C4-2B (cell line): ENCODE measurements at regions not wholly inside any gene's neighbourhood (a gene's known extent, or its start where the extent isn't known, plus 50 kb on each side); places are given as distances from the start of the nearest gene placed in this dataset.
"Not testable (repeated sequence)": the region's sequence is repeated elsewhere in the genome, so short reads cannot be mapped to it uniquely, and the experiment has no call there.

Experiments used
- H3K27ac ChIP-seq: fragments of 450-650 bp; 2 replicates; pipeline ENCODE4 v1.5.1; 2017
- CTCF ChIP-seq: fragments of 450-650 bp; conservative IDR thresholded peaks from 2 replicates; pipeline ENCODE4 v1.5.1; 2017; ENCODE audit warnings: mild to moderate bottlenecking
- ZFX ChIP-seq: fragments of 450-650 bp; IDR thresholded peaks from 2 replicates; pipeline ENCODE4 v1.6.1; 2017

DNA sequence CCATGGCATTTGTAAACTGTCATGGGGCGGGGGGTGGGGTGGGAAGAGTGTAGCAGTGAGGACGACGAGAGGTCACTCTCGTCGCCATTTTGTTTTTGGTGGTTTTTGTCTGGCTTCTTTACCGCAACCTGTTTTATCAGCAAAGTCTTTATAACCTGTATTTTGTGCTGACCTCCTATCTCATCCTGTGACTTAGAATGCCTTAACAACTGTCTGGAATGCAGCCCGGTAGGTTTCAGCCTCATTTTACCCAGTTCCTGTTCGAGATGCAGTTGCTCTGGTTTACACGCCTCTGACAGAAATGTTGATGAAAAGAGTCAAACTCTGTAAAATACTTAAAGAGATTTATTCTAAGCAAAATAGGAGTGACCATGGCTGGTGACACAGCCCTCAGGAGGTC is 852.0 kb downstream of the DACH1 start:
- no peak for TF ChIP-seq CTCF
- no peak for TF ChIP-seq ZFX
- H3K27ac ChIP-seq = no peak overlapping the region

GRCh38 chr13:71005919-71006318 is 861.1 kb downstream of the DACH1 start:
- TF ChIP-seq ZFX = no peak
- TF ChIP-seq CTCF = no peak
- no peak overlapping the region for H3K27ac ChIP-seq

DNA sequence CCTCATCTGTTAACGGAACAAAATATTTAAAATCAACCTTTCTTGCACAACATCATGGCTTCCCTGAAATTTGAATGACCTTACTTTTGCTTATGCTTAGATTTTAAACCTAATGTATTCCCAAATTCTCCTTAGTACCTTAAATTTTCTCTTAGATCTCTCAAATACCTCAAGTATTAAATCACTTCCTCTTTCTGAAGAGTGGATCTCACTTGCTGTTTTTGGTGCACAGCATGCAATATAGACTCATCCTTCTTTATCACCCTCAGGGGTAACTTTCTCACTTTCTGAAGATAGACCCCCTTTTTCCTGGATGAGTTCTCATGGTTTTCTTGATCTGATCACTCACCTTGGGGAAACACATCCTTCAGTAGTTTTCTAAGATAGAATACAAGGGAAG is 871.7 kb downstream of the DACH1 start:
- H3K27ac ChIP-seq = no peak overlapping the region
- TF ChIP-seq ZFX (no peak), CTCF (no peak)

- TF ChIP-seq CTCF (no peak), ZFX (no peak)
Observed at GRCh38 chr13:70994191-70994590, 872.8 kb downstream of the DACH1 start.

DNA sequence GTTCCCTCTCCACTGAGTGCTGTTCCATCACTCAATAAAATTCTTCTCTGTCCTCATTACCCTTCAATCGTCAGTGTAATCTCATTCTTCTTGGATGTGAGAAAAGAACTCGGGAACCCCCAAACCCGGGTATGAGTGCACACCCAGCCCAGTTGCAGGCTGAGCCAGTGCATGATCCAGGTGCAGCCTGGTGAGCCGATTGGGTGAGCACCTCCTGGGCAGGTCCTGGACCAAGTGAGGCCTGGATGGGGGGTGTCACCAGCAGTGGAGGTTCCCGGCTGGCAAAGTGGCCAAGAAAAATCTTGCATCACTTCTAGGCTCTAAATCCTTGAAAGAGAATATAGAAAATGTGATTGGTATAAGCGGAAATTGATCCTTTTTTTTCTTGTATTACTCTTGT is 878.8 kb upstream of the KLHL1 start:
- TF ChIP-seq CTCF (no peak), ZFX (no peak)
- H3K27ac ChIP-seq = no peak overlapping the region

More at GRCh38 chr13:70994191-70994590, 872.8 kb downstream of the DACH1 start:
- no peak overlapping the region for H3K27ac ChIP-seq

DNA sequence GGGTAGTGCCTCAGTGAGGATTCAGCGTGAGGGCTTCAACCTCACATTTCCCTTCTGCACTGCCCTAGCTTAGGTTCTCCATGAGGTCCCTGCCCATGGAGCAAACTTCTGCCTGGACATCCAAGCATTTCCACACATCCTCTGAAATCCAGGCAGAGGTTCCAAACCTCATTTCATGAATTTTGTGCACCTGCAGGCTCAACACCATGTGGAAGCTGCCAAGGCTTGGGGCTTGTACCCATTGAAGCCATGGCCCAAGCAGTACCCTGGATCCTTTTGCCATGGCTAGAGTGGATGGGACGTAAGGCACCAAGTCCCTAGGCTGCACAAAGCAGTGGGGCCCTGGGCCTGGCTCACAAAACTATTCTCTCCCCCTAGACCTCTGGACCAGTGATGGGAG is 877.1 kb upstream of the KLHL1 start:
- no peak overlapping the region for H3K27ac ChIP-seq
- no peak for TF ChIP-seq CTCF
- no peak for TF ChIP-seq ZFX

- not testable (repeated sequence) for H3K27ac ChIP-seq
Observed at GRCh38 chr13:70981219-70981618, 873.0 kb upstream of the KLHL1 start.

GRCh38 chr13:70969321-70969720 is 861.1 kb upstream of the KLHL1 start:
- no peak overlapping the region for H3K27ac ChIP-seq
- no peak for TF ChIP-seq CTCF
- TF ChIP-seq ZFX = no peak
